IMR-90 (cell line): ENCODE measurements at regions not wholly inside any gene's neighbourhood (a gene's known extent, or its start where the extent isn't known, plus 50 kb on each side); places are given as distances from the start of the nearest gene placed in this dataset.
"Not testable (repeated sequence)": the region's sequence is repeated elsewhere in the genome, so short reads cannot be mapped to it uniquely, and the experiment has no call there.

Source experiments
- ATAC-seq: fragments of 200-7000 bp; cut with Tn5 transposase; 2 replicates; pipeline ENCODE4 v1.9.1; 2020; ENCODE audit warnings: low read depth, mild to moderate bottlenecking, moderate library complexity
- BruUV-seq: library from RNA; stranded (reverse); fragments of 400-500 nt; replicated peaks from 2 replicates; lab custom pipeline; 2021; lab: Mats Ljungman, UMichigan
- CTCF ChIA-PET: fragments of 300-600 bp; formaldehyde crosslinking; extraction: SDS; loops from one replicate; lab custom pipeline; 2021; ENCODE audit warnings: antibody characterized with exemption; lab: Yijun Ruan, JAX
- POLR2A ChIA-PET: fragments of 300-600 bp; sonication (Branson Sonifier 250); formaldehyde crosslinking; loops from one replicate; lab custom pipeline; 2022; ENCODE audit warnings: antibody characterized with exemption; ENCODE audit not compliant: unreplicated experiment; lab: Charles Lee
- DNase-seq: peaks from one replicate; pipeline ENCODE4 v3.0.0; 2013
- H2AFZ ChIP-seq: replicated peaks from 2 replicates; pipeline ENCODE3; 2013; ENCODE audit warnings: low read length, mild to moderate bottlenecking; ENCODE audit not compliant: poor library complexity
- H2AK5ac ChIP-seq: 2 replicates; pipeline ENCODE4 v1.6.1; 2013; ENCODE audit warnings: low read depth, low read length, inconsistent platforms
- H2AK9ac ChIP-seq: replicated peaks from 2 replicates; pipeline ENCODE3; 2013; ENCODE audit warnings: mild to moderate bottlenecking, low read depth, low read length, moderate library complexity; ENCODE audit not compliant: poor library complexity
- H2BK120ac ChIP-seq: 2 replicates; pipeline ENCODE4 v1.6.1; 2013; ENCODE audit warnings: low read depth, low read length, inconsistent platforms
- H2BK15ac ChIP-seq: 3 replicates; pipeline ENCODE4 v1.6.1; 2013; ENCODE audit warnings: low read depth, low read length, inconsistent platforms
- H2BK20ac ChIP-seq: 2 replicates; pipeline ENCODE4 v1.6.1; 2013; ENCODE audit warnings: low read depth, mild to moderate bottlenecking, inconsistent platforms, low read length, moderate library complexity
- H2BK5ac ChIP-seq: 2 replicates; pipeline ENCODE4 v1.6.1; 2013; ENCODE audit warnings: mild to moderate bottlenecking, low read depth, low read length, inconsistent platforms; ENCODE audit not compliant: poor library complexity, severe bottlenecking
- H3K14ac ChIP-seq: replicated peaks from 2 replicates; pipeline ENCODE4 v1.6.1; 2013; ENCODE audit warnings: low read depth, low read length, inconsistent platforms
- H3K18ac ChIP-seq: 2 replicates; pipeline ENCODE4 v1.6.1; 2013; ENCODE audit warnings: low read depth, low read length, control low read depth
- H3K23ac ChIP-seq: 2 replicates; pipeline ENCODE4 v1.6.1; 2013; ENCODE audit warnings: low read depth, low read length, inconsistent platforms
- H3K27ac ChIP-seq: 2 replicates; pipeline ENCODE4 v1.5.1; 2013; ENCODE audit warnings: mild to moderate bottlenecking, control low read depth, low read length; ENCODE audit not compliant: insufficient read depth
- H3K27me3 ChIP-seq: 2 replicates; pipeline ENCODE4 v1.6.1; 2013; ENCODE audit warnings: low read length; ENCODE audit not compliant: control insufficient read depth, insufficient read depth
- H3K36me3 ChIP-seq: 2 replicates; pipeline ENCODE4 v1.6.1; 2013; ENCODE audit warnings: low read length, mixed read lengths; ENCODE audit not compliant: control insufficient read depth, insufficient read depth
- H3K4ac ChIP-seq: 2 replicates; pipeline ENCODE4 v1.6.1; 2013; ENCODE audit warnings: low read depth, low read length, inconsistent platforms
- H3K4me1 ChIP-seq: 2 replicates; pipeline ENCODE4 v1.6.1; 2013; ENCODE audit warnings: low read length, mixed read lengths; ENCODE audit not compliant: control insufficient read depth, insufficient read depth
- H3K4me2 ChIP-seq: 2 replicates; pipeline ENCODE4 v1.6.1; 2013; ENCODE audit warnings: low read depth, mild to moderate bottlenecking, control low read depth, low read length, moderate library complexity
- H3K4me3 ChIP-seq: 2 replicates; pipeline ENCODE4 v1.5.1; 2013; ENCODE audit warnings: low read depth, mild to moderate bottlenecking, control low read depth, low read length, moderate library complexity; ENCODE audit not compliant: insufficient read depth
- H3K56ac ChIP-seq: 2 replicates; pipeline ENCODE4 v1.6.1; 2013; ENCODE audit warnings: low read length, inconsistent platforms; ENCODE audit not compliant: insufficient read depth; ENCODE audit errors: extremely low read depth
- H3K79me1 ChIP-seq, 2 experiments: 2 replicates each; pipeline ENCODE4 v1.6.1; 2013; ENCODE audit warnings: low read length in 2 of 2, inconsistent platforms in 1 of 2, low read depth in 1 of 2
- H3K9ac ChIP-seq: 2 replicates; pipeline ENCODE4 v1.6.1; 2013; ENCODE audit warnings: low read depth, low read length, control low read depth
- H3K9me1 ChIP-seq: 2 replicates; pipeline ENCODE4 v1.6.1; 2013; ENCODE audit warnings: low read length, inconsistent platforms; ENCODE audit not compliant: insufficient read depth
- H3K9me3 ChIP-seq: 2 replicates; pipeline ENCODE4 v1.6.1; 2013; ENCODE audit warnings: low read length; ENCODE audit not compliant: control insufficient read depth, insufficient read depth
- H4K20me1 ChIP-seq: 2 replicates; pipeline ENCODE4 v1.6.1; 2013; ENCODE audit warnings: low read length, inconsistent platforms; ENCODE audit not compliant: insufficient read depth
- H4K5ac ChIP-seq: 2 replicates; pipeline ENCODE4 v1.6.1; 2013; ENCODE audit warnings: mild to moderate bottlenecking, low read depth, low read length, control low read depth
- H4K8ac ChIP-seq, 2 experiments: 2 replicates each; pipeline ENCODE4 v1.6.1; 2013; ENCODE audit warnings: low read depth in 2 of 2, low read length in 2 of 2, control low read depth in 1 of 2, inconsistent platforms in 1 of 2
- H4K91ac ChIP-seq: 2 replicates; pipeline ENCODE4 v1.6.1; 2013; ENCODE audit warnings: low read depth, low read length, inconsistent platforms; ENCODE audit not compliant: insufficient read depth
- BHLHE40 ChIP-seq: fragments of 150-350 bp; IDR thresholded peaks from 2 replicates; pipeline ENCODE4 v1.6.1; 2016; ENCODE audit warnings: mild to moderate bottlenecking, low read depth, low read length
- CEBPB ChIP-seq: IDR thresholded peaks from 2 replicates; pipeline ENCODE4 v1.6.1; 2012; ENCODE audit warnings: low read depth, low read length, improper control_type of control experiment
- CHD1 ChIP-seq: IDR thresholded peaks from 2 replicates; pipeline ENCODE4 v1.6.1; 2012; ENCODE audit warnings: low read depth, low read length, improper control_type of control experiment
- FOS ChIP-seq: fragments of 150-350 bp; IDR thresholded peaks from 2 replicates; pipeline ENCODE4 v1.6.1; 2016; ENCODE audit warnings: low read depth, low read length
- MAFK ChIP-seq: IDR thresholded peaks from 2 replicates; pipeline ENCODE4 v1.6.1; 2012; ENCODE audit warnings: low read depth, low read length, improper control_type of control experiment
- MAZ ChIP-seq: IDR thresholded peaks from 2 replicates; pipeline ENCODE4 v1.6.1; 2012; ENCODE audit warnings: low read depth, mild to moderate bottlenecking, low read length, improper control_type of control experiment, moderate library complexity, borderline replicate concordance
- NFE2L2 ChIP-seq: fragments of 150-350 bp; IDR thresholded peaks from 2 replicates; pipeline ENCODE4 v1.6.1; 2016; ENCODE audit warnings: low read depth, mild to moderate bottlenecking, low read length
- SMC3 ChIP-seq: fragments of 150-350 bp; IDR thresholded peaks from 2 replicates; pipeline ENCODE4 v1.6.1; 2016; ENCODE audit warnings: low read depth, mild to moderate bottlenecking, antibody characterized with exemption, low read length, moderate library complexity
- WGBS, 2 experiments: methylation state at CpG; one replicate each; pipeline versions ENCODE4 v1.1.5 to v1.1.7; 2013; ENCODE audit warnings: missing lambda C conversion rate in 2 of 2; ENCODE audit not compliant: insufficient read length in 1 of 2; ENCODE audit errors: extremely low coverage in 2 of 2; 5-methylcytosine and 5-hydroxymethylcytosine counted together
- dilution Hi-C: fragments of 300-500 bp; cut with HindIII; formaldehyde crosslinking; loops from one replicate; pipeline ENCODE4 v1.14.3; 2018; ENCODE audit warnings: low sequenced_read_pairs; ENCODE audit not compliant: unreplicated experiment
- in situ Hi-C: fragments of 300-500 bp; cut with MboI; formaldehyde crosslinking; loops from 3 replicates; pipeline ENCODE4 v1.14.3; 2019; ENCODE audit warnings: low sequenced_read_pairs, inconsistent platforms, mixed read lengths
- intact Hi-C: fragments of 100-400 bp; cut with micrococcal nuclease; formaldehyde crosslinking; loops from 2 replicates; pipeline ENCODE4 v1.10.0; 2022

DNA sequence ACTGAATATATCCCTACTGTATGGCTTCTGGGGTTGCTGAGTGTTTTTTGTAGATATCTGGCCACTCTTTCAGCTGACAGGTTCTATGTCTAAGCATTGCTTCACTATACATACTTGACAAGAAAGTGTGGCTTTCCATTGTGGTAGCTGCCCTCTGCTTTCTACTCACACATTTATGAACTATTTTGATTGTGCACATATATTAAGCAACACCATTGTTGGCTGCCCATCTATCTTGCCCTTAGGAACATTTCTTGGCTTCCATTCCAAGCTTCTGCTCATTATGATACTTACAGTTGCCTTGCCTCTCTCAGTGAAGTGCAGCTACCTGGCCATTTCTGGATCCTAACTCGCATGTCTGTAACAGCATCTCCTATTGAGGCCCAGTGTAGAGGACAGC is 153.6 kb upstream of the MOCS2 start (continued):
- TF ChIP-seq MAFK (no peak), MAZ (no peak), CHD1 (no peak), FOS (no peak), SMC3 (no peak)

DNA sequence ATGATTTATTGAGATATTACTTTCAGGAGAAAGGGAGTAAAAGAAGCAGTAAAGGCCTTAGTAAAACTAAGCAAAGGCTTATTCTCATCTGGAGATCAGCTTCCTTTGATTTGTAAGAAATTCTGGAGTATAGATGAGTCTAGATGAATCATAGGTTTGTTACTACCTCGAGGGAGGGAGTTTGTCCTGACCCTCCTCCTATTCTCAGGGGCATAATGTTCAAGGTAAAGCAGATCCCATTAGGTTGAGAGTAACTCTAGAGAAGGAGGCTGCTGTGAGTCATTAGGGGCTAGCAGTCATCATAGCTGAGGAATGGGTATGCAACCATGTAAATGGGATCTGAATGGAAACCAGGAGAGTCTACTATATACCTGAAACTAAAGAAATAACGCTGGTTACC is 155.5 kb upstream of the MOCS2 start:
- Histone ChIP-seq H2AK5ac (peak overlapping the region; percentile 82), H3K79me1 (no peaks in the 10 kb centered on the region), H3K4me1 (no peaks in the 10 kb centered on the region; the same call in 1 of the 2 replicates), H3K4me3 (no peak overlapping the region), H3K9me3 (peaks cover 6% of the 10 kb centered on the region; the same call in 1 of the 2 replicates), H3K9me1 (0 out of 2 replicates have a peak, but pooled peaks cover 3% of the 10 kb centered on the region), H4K8ac (peak overlapping the region in 1 of 2 experiments; percentile 38; a peak in 2 of 4 replicates), H4K5ac (peak overlapping the region; percentile 72; the same call in 1 of the 2 replicates), H3K4ac (peak overlapping the region; percentile 26; the same call in 1 of the 2 replicates), H2BK120ac (peak overlapping the region; percentile 6), H2BK20ac (peak overlapping the region; percentile 51; the same call in 1 of the 2 replicates), H4K91ac (peak overlapping the region; percentile 5; the same call in 1 of the 2 replicates), H3K4me2 (no peak overlapping the region), H3K18ac (peak overlapping the region; percentile 52; the same call in 1 of the 2 replicates), H3K27me3 (no peaks in the 10 kb centered on the region), H2BK15ac (peak overlapping the region; percentile 72; the same call in 2 of the 3 replicates), H3K27ac (no peak overlapping the region), H3K14ac (no peak overlapping the region), H2BK5ac (no peak overlapping the region), H3K23ac (0 out of 2 replicates have a peak overlapping the region, but pooled peaks have one; percentile 34), H3K9ac (no peak overlapping the region), H2AFZ (no peak overlapping the region), H3K56ac (no peak overlapping the region), H4K20me1 (no peaks in the 10 kb centered on the region), H2AK9ac (no peak overlapping the region), H3K36me3 (no peaks in the 10 kb centered on the region)
- BruUV-seq: no TSS peak
- dilution Hi-C loops (no loop called here), intact Hi-C loops (loop anchor here (10.0 kb wide), 1 partner anchor 610 kb away; no protein-coding TSS in a partner anchor), in situ Hi-C loops (no loop called here)
- POLR2A ChIA-PET: no interaction called here
- no CpG with 5 or more reads among the region's 2 CpGs for WGBS, 2 experiments
- CTCF ChIA-PET: no interaction called here
- ATAC-seq (no peak), DNase-seq (peak; percentile 20)
- TF ChIP-seq NFE2L2 (no peak), BHLHE40 (no peak), MAZ (no peak), CEBPB (no peak)

DNA sequence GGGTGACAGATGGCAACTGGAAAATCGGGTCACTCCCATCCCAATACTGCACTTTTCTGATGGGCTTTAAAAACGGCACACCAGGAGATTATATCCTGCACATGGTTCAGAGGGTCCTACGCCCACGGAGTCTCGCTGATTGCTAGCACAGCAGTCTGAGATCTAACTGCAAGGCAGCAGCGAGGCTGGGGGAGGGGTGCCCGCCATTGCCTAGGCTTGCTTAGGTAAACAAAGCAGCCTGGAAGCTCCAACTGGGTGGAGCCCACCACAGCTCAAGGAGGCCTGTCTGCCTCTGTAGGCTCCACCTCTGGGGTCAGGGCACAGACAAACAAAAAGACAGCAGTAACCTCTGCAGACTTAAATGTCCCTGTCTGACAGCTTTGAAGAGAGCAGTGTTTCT is 158.7 kb upstream of the MOCS2 start:
- DNase-seq, CTCF ChIA-PET, H3K14ac ChIP-seq, H3K27ac ChIP-seq, H3K4ac ChIP-seq, H3K9me1 ChIP-seq, H3K27me3 ChIP-seq, H3K4me3 ChIP-seq, H3K23ac ChIP-seq, H2BK15ac ChIP-seq, H3K4me2 ChIP-seq, dilution Hi-C loops, H3K79me1 ChIP-seq, H3K9ac ChIP-seq, H3K36me3 ChIP-seq, ATAC-seq, H3K4me1 ChIP-seq, H3K9me3 ChIP-seq, H2AFZ ChIP-seq, H4K91ac ChIP-seq, H3K18ac ChIP-seq, H4K8ac ChIP-seq, H2BK5ac ChIP-seq, BruUV-seq, H3K56ac ChIP-seq, in situ Hi-C loops, H2BK120ac ChIP-seq, H2AK5ac ChIP-seq, H4K5ac ChIP-seq, H2BK20ac ChIP-seq, POLR2A ChIA-PET, H4K20me1 ChIP-seq, H2AK9ac ChIP-seq: not testable (repeated sequence)
- intact Hi-C loops: loop anchor here (10.0 kb wide), 1 partner anchor 607 kb away; no protein-coding TSS in a partner anchor
- 94% methylated on average over 5 of the region's 7 CpGs; no CpG with 5 or more reads in 1 of the 2 experiments for WGBS, 2 experiments
